ENCODE measurements at regions not wholly inside any gene's neighbourhood (a gene's known extent, or its start where the extent isn't known, plus 50 kb on each side); places are given as distances from the start of the nearest gene placed in this dataset.
"Not testable (repeated sequence)": the region's sequence is repeated elsewhere in the genome, so short reads cannot be mapped to it uniquely, and the experiment has no call there.

GRCh38 chr2:174678395-174678794 lies 80.8 kb upstream of the WIPF1 start:
- POLR2A ChIA-PET, result no interaction called here
- no peak for DNase-seq (ENCODE audit: low read depth)
- no peaks in the 10 kb centered on the region for H3K27me3 ChIP-seq (ENCODE audit: control insufficient read depth, insufficient read depth, low read length)
- no peak overlapping the region for H3K4me3 ChIP-seq (ENCODE audit: low read depth, low read length)
- TF ChIP-seq, protein P1, sequence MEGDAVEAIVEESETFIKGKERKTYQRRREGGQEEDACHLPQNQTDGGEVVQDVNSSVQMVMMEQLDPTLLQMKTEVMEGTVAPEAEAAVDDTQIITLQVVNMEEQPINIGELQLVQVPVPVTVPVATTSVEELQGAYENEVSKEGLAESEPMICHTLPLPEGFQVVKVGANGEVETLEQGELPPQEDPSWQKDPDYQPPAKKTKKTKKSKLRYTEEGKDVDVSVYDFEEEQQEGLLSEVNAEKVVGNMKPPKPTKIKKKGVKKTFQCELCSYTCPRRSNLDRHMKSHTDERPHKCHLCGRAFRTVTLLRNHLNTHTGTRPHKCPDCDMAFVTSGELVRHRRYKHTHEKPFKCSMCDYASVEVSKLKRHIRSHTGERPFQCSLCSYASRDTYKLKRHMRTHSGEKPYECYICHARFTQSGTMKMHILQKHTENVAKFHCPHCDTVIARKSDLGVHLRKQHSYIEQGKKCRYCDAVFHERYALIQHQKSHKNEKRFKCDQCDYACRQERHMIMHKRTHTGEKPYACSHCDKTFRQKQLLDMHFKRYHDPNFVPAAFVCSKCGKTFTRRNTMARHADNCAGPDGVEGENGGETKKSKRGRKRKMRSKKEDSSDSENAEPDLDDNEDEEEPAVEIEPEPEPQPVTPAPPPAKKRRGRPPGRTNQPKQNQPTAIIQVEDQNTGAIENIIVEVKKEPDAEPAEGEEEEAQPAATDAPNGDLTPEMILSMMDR (IDR thresholded peaks at IDR 0.05; ENCODE audit: insufficient read depth, low read depth, low read length), result no peak
- H3K36me3 ChIP-seq (ENCODE audit: control insufficient read depth, insufficient read depth, low read length), result peaks cover 1% of the 10 kb centered on the region; the same call in 1 of the 2 replicates
- CTCF ChIA-PET, result interaction anchor here (0.9 to 1.6 kb wide), 2 partner anchors 10 to 12 kb away, joined by 3 read pairs; no protein-coding TSS in a partner anchor

- no peak overlapping the region for H3K4me3 ChIP-seq (ENCODE audit: low read depth, low read length)
- DNase-seq (ENCODE audit: low read depth), result no peak
- ChIA-PET POLR2A (no interaction called here), CTCF (interaction anchor here (0.8 kb wide), 1 partner anchor 72 kb away, joined by 3 read pairs; no protein-coding TSS in a partner anchor)
- H3K36me3 ChIP-seq (ENCODE audit: control insufficient read depth, insufficient read depth, low read length), result peaks cover 7% of the 10 kb centered on the region; the same call in 1 of the 2 replicates
- TF ChIP-seq, protein P1 (IDR thresholded peaks at IDR 0.05; ENCODE audit: insufficient read depth, low read depth, low read length), result no peak
- H3K27me3 ChIP-seq (ENCODE audit: control insufficient read depth, insufficient read depth, low read length), result no peaks in the 10 kb centered on the region
Observed at GRCh38 chr2:174675615-174676014, 78.0 kb upstream of the WIPF1 start.

DNA sequence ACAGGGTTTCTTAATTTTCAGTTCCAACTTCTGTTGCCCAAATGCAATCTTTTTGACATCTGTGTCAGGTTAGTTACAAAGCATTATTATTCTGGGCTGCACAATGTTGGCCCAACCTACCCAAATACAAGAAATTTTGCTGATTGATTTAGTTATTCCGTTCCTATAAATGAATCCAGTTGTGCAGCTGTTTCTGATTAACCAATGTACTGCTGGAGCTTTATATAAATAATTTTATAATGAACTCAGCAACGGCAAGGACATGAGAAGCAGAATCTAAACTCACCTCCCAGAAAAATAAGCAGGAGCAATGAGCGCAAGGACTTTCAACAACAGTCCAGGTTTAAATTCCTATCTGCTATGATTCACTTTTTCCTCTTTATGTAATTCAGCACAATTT lies 76.3 kb upstream of the WIPF1 start:
- no peak for DNase-seq (ENCODE audit: low read depth)
- ChIA-PET CTCF (no interaction called here), POLR2A (no interaction called here)
- Histone ChIP-seq H3K4me3 (ENCODE audit: low read depth, low read length) (no peak overlapping the region), H3K36me3 (ENCODE audit: control insufficient read depth, insufficient read depth, low read length) (peaks cover 7% of the 10 kb centered on the region; the same call in 1 of the 2 replicates), H3K27me3 (ENCODE audit: control insufficient read depth, insufficient read depth, low read length) (no peaks in the 10 kb centered on the region)
- TF ChIP-seq, protein P1 (IDR thresholded peaks at IDR 0.05; ENCODE audit: insufficient read depth, low read depth, low read length), result no peak

GRCh38 chr2:174673440-174673839 lies 75.8 kb upstream of the WIPF1 start:
- TF ChIP-seq, protein P1 (IDR thresholded peaks at IDR 0.05; ENCODE audit: insufficient read depth, low read depth, low read length), result no peak
- CTCF ChIA-PET, result no interaction called here
- POLR2A ChIA-PET, result no interaction called here
- Histone ChIP-seq H3K27me3 (ENCODE audit: control insufficient read depth, insufficient read depth, low read length) (no peaks in the 10 kb centered on the region), H3K4me3 (ENCODE audit: low read depth, low read length) (no peak overlapping the region), H3K36me3 (ENCODE audit: control insufficient read depth, insufficient read depth, low read length) (peaks cover 7% of the 10 kb centered on the region; the same call in 1 of the 2 replicates)
- DNase-seq (ENCODE audit: low read depth), result no peak

DNA sequence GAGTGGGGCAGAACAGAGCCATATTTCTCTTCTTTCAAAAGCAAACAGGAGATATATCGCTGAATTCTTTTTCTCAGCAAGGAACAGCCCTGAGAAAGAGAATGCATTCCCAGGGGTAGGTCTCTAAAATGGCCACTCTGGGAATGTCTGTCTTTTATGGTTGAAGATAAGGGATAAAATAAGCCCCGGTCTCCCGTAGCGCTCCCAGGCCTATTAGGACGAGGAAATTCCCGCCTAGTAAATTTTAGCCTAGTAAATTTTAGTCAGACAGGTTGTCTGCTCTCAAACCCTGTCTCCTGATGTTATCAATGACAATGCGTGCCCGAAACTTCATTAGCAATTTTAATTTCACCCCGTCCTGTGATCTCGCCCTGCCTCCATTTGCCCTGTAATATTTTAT lies 73.9 kb upstream of the WIPF1 start:
- H3K27me3 ChIP-seq (ENCODE audit: control insufficient read depth, insufficient read depth, low read length); DNase-seq (ENCODE audit: low read depth); POLR2A ChIA-PET; CTCF ChIA-PET; H3K36me3 ChIP-seq (ENCODE audit: control insufficient read depth, insufficient read depth, low read length); H3K4me3 ChIP-seq (ENCODE audit: low read depth, low read length): not testable (repeated sequence)

DNA sequence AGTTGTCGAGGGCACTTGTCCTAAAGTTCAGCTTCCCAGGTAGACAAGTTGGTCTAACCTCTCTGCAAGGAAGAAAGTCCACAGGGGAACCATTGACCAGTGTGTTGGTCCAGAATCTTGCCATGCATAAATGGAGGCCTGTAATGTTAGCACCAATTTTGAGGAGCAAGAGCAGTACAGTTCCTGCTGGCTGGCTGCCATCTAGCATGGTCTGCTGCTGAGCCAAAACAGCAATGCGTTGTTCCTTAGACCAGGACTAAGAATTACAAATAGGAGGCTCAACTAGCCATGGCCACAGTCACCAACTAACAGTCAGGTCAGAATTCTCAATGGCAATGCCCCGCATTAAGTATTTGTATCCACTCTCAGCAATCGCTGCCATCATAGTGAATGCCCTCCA lies 72.8 kb upstream of the WIPF1 start:
- ChIA-PET CTCF (interaction anchor here (1.0 kb wide), 1 partner anchor 13 kb away, joined by 3 read pairs; no protein-coding TSS in a partner anchor), POLR2A (no interaction called here)
- TF ChIP-seq, protein P1 (IDR thresholded peaks at IDR 0.05; ENCODE audit: insufficient read depth, low read depth, low read length), result no peak
- Histone ChIP-seq H3K27me3 (ENCODE audit: control insufficient read depth, insufficient read depth, low read length) (no peaks in the 10 kb centered on the region), H3K36me3 (ENCODE audit: control insufficient read depth, insufficient read depth, low read length) (peaks cover 6% of the 10 kb centered on the region; the same call in 1 of the 2 replicates), H3K4me3 (ENCODE audit: low read depth, low read length) (no peak overlapping the region)
- no peak for DNase-seq (ENCODE audit: low read depth)

All from BJ (cell line).